Caco-2 (cell line): ENCODE measurements at regions not wholly inside any gene's neighbourhood (a gene's known extent, or its start where the extent isn't known, plus 50 kb on each side); places are given as distances from the start of the nearest gene placed in this dataset.

ENCODE experiments used
- BruUV-seq: library from RNA; stranded (reverse); fragments of 400-500 nt; replicated peaks from 2 replicates; lab custom pipeline; 2021; lab: Mats Ljungman, UMichigan
- CTCF ChIA-PET: fragments of 300-600 bp; sonication (Branson Sonifier 250); formaldehyde crosslinking; loops from one replicate; lab custom pipeline; 2022; ENCODE audit warnings: antibody characterized with exemption; lab: Charles Lee
- POLR2A ChIA-PET: fragments of 300-600 bp; sonication (Branson Sonifier 250); formaldehyde crosslinking; loops from one replicate; lab custom pipeline; 2022; ENCODE audit warnings: antibody characterized with exemption; lab: Charles Lee
- DNase-seq, 2 experiments: peaks; one replicate each; pipeline versions ENCODE4 v3.0.0 to v3.0.0-alpha.2; 2020 to 2022
- H3K27me3 ChIP-seq: replicated peaks from 2 replicates; pipeline ENCODE4 v1.6.0; 2011; ENCODE audit warnings: low read length; ENCODE audit not compliant: control insufficient read depth, insufficient read depth
- H3K36me3 ChIP-seq: 2 replicates; pipeline ENCODE4 v1.5.1; 2011; ENCODE audit warnings: low read length; ENCODE audit not compliant: control insufficient read depth, insufficient read depth
- H3K4me1 ChIP-seq: fragments of 250-450 bp; sonication (Bioruptor Pico); 2 replicates; pipeline ENCODE4 v1.5.1; 2020; ENCODE audit warnings: mild to moderate bottlenecking
- H3K4me3 ChIP-seq: 2 replicates; pipeline ENCODE4 v1.5.1; 2011; ENCODE audit warnings: low read depth, mild to moderate bottlenecking, control low read depth, low read length
- H3K9me3 ChIP-seq: fragments of 250-450 bp; sonication (Bioruptor Pico); 2 replicates; pipeline ENCODE4 v1.5.1; 2020; ENCODE audit warnings: mild to moderate bottlenecking, moderate library complexity
- H3K27ac Mint-ChIP-seq: one replicate; pipeline ENCODE4 v1.8.0; 2022; ENCODE audit warnings: mixed read lengths; ENCODE audit not compliant: unreplicated experiment
- H3K27me3 Mint-ChIP-seq: one replicate; pipeline ENCODE4 v1.8.0; 2022; ENCODE audit warnings: mixed read lengths; ENCODE audit not compliant: insufficient read depth, unreplicated experiment
- H3K36me3 Mint-ChIP-seq: one replicate; pipeline ENCODE4 v1.8.0; 2022; ENCODE audit warnings: mild to moderate bottlenecking, mixed read lengths; ENCODE audit not compliant: insufficient read depth, unreplicated experiment
- H3K4me1 Mint-ChIP-seq: one replicate; pipeline ENCODE4 v1.8.0; 2022; ENCODE audit warnings: low read depth, mixed read lengths; ENCODE audit not compliant: unreplicated experiment
- H3K4me3 Mint-ChIP-seq: one replicate; pipeline ENCODE4 v1.8.0; 2022; ENCODE audit warnings: mild to moderate bottlenecking, moderate library complexity, mixed read lengths; ENCODE audit not compliant: unreplicated experiment
- H3K9me3 Mint-ChIP-seq: one replicate; pipeline ENCODE4 v1.8.0; 2022; ENCODE audit warnings: mixed read lengths; ENCODE audit not compliant: unreplicated experiment
- intact Hi-C: fragments of 100-400 bp; cut with micrococcal nuclease; formaldehyde crosslinking; loops from one replicate; pipeline ENCODE4 v1.10.0; 2022; ENCODE audit not compliant: unreplicated experiment
- TF ChIP-seq, protein P1 (sequence below), 2 experiments: fragments of 200-600 bp in 1 of 2; IDR thresholded peaks; 1 replicate in 1 of 2; 2 replicates in 1 of 2; pipeline versions ENCODE4 v1.5.1 to v1.8.0; 2011 to 2022; ENCODE audit warnings: antibody characterized with exemption in 1 of 2, control low read depth in 1 of 2, inconsistent platforms in 1 of 2, low read depth in 1 of 2, low read length in 1 of 2, mild to moderate bottlenecking in 1 of 2, moderate library complexity in 1 of 2; ENCODE audit not compliant: insufficient read depth in 1 of 2, severe bottlenecking in 1 of 2, unreplicated experiment in 1 of 2

DNA sequence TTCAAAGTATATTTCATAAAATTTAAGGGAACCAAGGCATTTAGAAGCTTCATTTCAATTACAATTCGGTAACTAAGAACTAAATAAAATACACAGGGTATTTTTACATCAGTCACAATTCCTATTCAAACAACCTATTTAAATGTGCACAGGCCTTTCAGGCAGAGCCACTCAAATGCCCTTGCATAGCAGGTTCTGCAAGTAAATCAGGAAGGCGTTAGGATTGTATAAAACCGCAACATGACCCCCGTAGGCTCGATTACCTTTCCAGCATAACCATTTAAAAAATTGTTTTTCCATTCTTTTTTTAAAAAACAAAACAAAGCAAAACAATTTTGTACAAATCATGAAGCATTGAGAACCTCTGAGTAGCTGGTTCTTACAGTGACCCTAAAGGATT lies 289.9 kb upstream of the SP8 start:
- Histone ChIP-seq H3K4me3 (no peak overlapping the region), H3K4me1 (no peaks in the 10 kb centered on the region), H3K36me3 (no peaks in the 10 kb centered on the region), H3K9me3 (no peaks in the 10 kb centered on the region), H3K27me3 (no peaks in the 10 kb centered on the region)
- Mint-ChIP-seq H3K9me3 (no peaks in the 10 kb centered on the region), H3K27me3 (peaks cover 2% of the 10 kb centered on the region), H3K4me3 (no peak overlapping the region), H3K4me1 (peaks cover 6% of the 10 kb centered on the region), H3K27ac (no peak overlapping the region), H3K36me3 (no peaks in the 10 kb centered on the region)
- ChIA-PET CTCF (interaction anchor here (0.6 kb wide), 1 partner anchor 759 kb away, joined by 4 read pairs; no protein-coding TSS in a partner anchor), POLR2A (no interaction called here)
- TF ChIP-seq, protein P1, sequence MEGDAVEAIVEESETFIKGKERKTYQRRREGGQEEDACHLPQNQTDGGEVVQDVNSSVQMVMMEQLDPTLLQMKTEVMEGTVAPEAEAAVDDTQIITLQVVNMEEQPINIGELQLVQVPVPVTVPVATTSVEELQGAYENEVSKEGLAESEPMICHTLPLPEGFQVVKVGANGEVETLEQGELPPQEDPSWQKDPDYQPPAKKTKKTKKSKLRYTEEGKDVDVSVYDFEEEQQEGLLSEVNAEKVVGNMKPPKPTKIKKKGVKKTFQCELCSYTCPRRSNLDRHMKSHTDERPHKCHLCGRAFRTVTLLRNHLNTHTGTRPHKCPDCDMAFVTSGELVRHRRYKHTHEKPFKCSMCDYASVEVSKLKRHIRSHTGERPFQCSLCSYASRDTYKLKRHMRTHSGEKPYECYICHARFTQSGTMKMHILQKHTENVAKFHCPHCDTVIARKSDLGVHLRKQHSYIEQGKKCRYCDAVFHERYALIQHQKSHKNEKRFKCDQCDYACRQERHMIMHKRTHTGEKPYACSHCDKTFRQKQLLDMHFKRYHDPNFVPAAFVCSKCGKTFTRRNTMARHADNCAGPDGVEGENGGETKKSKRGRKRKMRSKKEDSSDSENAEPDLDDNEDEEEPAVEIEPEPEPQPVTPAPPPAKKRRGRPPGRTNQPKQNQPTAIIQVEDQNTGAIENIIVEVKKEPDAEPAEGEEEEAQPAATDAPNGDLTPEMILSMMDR (IDR thresholded peaks at IDR 0.05; ENCODE audit: insufficient read depth in 1 of 2, low read depth in 1 of 2, low read length in 1 of 2, severe bottlenecking in 1 of 2, unreplicated experiment in 1 of 2) = no peak
- intact Hi-C loops = no loop called here
- DNase-seq = no peak
- no TSS peak for BruUV-seq

DNA sequence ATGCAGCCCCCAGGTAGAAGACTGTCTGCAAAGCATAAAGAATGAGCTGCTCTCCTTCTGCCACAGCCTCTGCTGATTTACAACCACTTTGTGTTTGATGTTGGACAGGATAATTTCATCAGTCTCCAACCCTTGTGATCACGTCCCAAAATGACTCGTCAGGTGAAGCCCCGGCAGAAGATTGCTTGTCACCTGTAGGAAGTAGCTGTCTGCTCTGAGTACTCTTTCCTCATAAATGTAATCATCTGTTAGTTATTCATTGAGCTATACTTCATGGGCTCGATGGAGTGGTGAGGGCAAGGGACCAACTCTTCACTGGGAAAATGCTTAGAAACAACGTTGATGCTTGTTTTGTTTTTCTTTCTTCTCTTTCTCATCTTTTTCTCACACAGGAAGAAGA lies 290.9 kb upstream of the SP8 start:
- Histone ChIP-seq H3K36me3 (no peaks in the 10 kb centered on the region), H3K4me1 (no peaks in the 10 kb centered on the region), H3K27me3 (no peaks in the 10 kb centered on the region), H3K9me3 (no peaks in the 10 kb centered on the region), H3K4me3 (no peak overlapping the region)
- CTCF ChIA-PET = no interaction called here
- Mint-ChIP-seq H3K9me3 (no peaks in the 10 kb centered on the region), H3K27ac (no peak overlapping the region), H3K36me3 (no peaks in the 10 kb centered on the region), H3K27me3 (peaks cover 2% of the 10 kb centered on the region), H3K4me3 (no peak overlapping the region), H3K4me1 (peaks cover 6% of the 10 kb centered on the region)
- no TSS peak for BruUV-seq
- TF ChIP-seq, protein P1 (IDR thresholded peaks at IDR 0.05; ENCODE audit: insufficient read depth in 1 of 2, low read depth in 1 of 2, low read length in 1 of 2, severe bottlenecking in 1 of 2, unreplicated experiment in 1 of 2) = no peak
- intact Hi-C loops = no loop called here
- POLR2A ChIA-PET = no interaction called here
- no peak for DNase-seq

DNA sequence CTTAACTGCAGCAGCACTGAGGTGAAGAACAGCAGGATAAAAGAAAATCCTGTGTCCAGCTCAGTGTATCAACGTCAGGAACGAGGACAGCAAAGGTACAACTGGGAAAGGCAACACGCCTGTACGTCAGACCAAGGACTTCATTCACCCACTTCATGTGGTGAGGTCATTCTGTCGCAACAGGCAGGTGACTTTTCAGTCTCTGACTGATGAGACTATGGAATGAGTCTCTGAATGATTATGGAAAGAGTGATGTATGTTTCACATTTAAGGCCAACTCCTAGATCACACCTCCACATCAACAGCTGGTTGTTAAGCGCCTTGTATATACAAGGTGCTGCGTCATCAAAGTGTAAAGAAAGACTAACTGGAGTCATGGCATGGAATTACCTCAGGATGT lies 297.6 kb upstream of the SP8 start:
- no peaks in the 10 kb centered on the region for H3K4me1 Mint-ChIP-seq
- H3K9me3 Mint-ChIP-seq = no peaks in the 10 kb centered on the region
- CTCF ChIA-PET = no interaction called here
- DNase-seq = no peak
- H3K4me3 ChIP-seq = no peak overlapping the region
- H3K4me1 ChIP-seq = no peaks in the 10 kb centered on the region
- BruUV-seq = no TSS peak
- H3K9me3 ChIP-seq = no peaks in the 10 kb centered on the region
- H3K27ac Mint-ChIP-seq = no peak overlapping the region
- POLR2A ChIA-PET = no interaction called here
- TF ChIP-seq, protein P1 (IDR thresholded peaks at IDR 0.05; ENCODE audit: insufficient read depth in 1 of 2, low read depth in 1 of 2, low read length in 1 of 2, severe bottlenecking in 1 of 2, unreplicated experiment in 1 of 2) = no peak
- H3K27me3 Mint-ChIP-seq = peaks cover 3% of the 10 kb centered on the region
- no peaks in the 10 kb centered on the region for H3K36me3 ChIP-seq
- H3K27me3 ChIP-seq = no peaks in the 10 kb centered on the region; the same call in 1 of the 2 replicates
- H3K4me3 Mint-ChIP-seq = no peak overlapping the region
- intact Hi-C loops = no loop called here
- H3K36me3 Mint-ChIP-seq = no peaks in the 10 kb centered on the region
